Tibial artery (tissue), 4 donors: ENCODE measurements at regions not wholly inside any gene's neighbourhood (a gene's known extent, or its start where the extent isn't known, plus 50 kb on each side); places are given as distances from the start of the nearest gene placed in this dataset.

Source experiments
- DNase-seq, 2 donors: peaks; one replicate each; pipeline ENCODE4 v3.0.0-alpha.2; 2019
- H3K27ac ChIP-seq, 2 donors: fragments of 200-600 bp; sonication (generic) in 1 of 2; 1 replicate in 1 of 2; 2 replicates in 1 of 2; pipeline ENCODE4 v1.5.1; 2018 to 2019; ENCODE audit warnings: mild to moderate bottlenecking in 1 of 2
- H3K27me3 ChIP-seq, 2 donors: fragments of 200-600 bp; sonication (generic) in 1 of 2; one replicate each; pipeline versions ENCODE4 v1.5.1 to v1.6.0; 2016 to 2019
- H3K36me3 ChIP-seq, 3 donors: fragments of 200-600 bp; sonication (generic) in 2 of 3; one replicate each; pipeline ENCODE4 v1.5.1; 2016 to 2019; ENCODE audit warnings: mild to moderate bottlenecking in 2 of 3
- H3K4me1 ChIP-seq, 4 donors: fragments of 200-600 bp; sonication (generic) in 2 of 4; 1 replicate in 3 of 4; 2 replicates in 1 of 4; pipeline ENCODE4 v1.5.1; 2016 to 2019
- H3K4me3 ChIP-seq, 2 donors: fragments of 200-600 bp; sonication (generic) in 1 of 2; 1 replicate in 1 of 2; 2 replicates in 1 of 2; pipeline ENCODE4 v1.5.1; 2018 to 2019; ENCODE audit warnings: mild to moderate bottlenecking in 2 of 2
- H3K9me3 ChIP-seq, 3 donors: fragments of 200-600 bp; sonication (generic) in 1 of 3; one replicate each; pipeline ENCODE4 v1.5.1; 2016 to 2019
- intact Hi-C: fragments of 100-400 bp; cut with DNase I; formaldehyde crosslinking; loops from one replicate; pipeline ENCODE4 v1.15.0; 2023; ENCODE audit warnings: low total_unique reads
- TF ChIP-seq, protein P1 (sequence below), 2 experiments: fragments of 200-600 bp in 1 of 2; fragments of 450-650 bp in 1 of 2; IDR thresholded peaks; one replicate each; pipeline ENCODE4 v1.5.1; 2017 to 2019; ENCODE audit warnings: antibody characterized with exemption in 2 of 2, mild to moderate bottlenecking in 1 of 2, moderate library complexity in 1 of 2

DNA sequence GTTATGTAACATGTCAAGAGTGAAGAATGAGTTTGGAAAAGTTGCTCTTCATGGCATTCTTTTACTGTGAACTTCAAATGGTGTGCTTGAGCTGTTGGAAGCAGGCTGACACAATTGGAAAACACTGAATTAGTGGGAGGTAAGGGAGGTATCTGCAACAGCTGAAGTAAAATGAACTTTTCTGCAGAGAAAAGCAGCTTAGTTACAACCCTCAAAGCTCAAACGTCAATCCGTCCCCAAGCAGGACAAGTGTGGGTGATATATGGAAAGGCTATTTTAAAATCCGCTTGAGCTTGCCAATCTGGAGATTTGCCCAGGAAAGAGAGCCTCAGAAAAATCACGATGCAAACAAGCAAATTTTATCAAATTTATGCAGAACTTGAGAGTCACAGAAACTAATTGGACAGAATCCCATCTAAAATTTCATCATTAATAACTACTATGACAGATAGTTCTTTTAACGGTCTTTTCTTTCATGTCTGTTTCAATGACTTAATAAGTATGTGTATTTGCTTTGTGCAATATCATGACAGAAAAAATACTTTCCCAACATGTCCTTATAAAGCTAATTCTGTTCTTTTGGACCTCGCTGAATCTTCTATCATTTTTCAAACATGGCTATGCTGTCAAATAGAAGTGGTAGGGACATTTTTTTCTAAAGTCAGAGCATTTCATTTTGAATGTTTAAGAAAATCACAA is 266.6 kb upstream of the SLITRK3 start:
- Histone ChIP-seq H3K27me3 (no peaks in the 10 kb centered on the region), H3K4me1 (peaks cover 0 to 15% (median 0%) of the 10 kb centered on the region in 4 donors), H3K27ac (no peak overlapping the region), H3K9me3 (no peaks in the 10 kb centered on the region), H3K4me3 (peak overlapping the region in 1 of 2 donors; percentile 10), H3K36me3 (no peaks in the 10 kb centered on the region)
- no peak for DNase-seq
- intact Hi-C loops = no loop called here
- TF ChIP-seq, protein P1, sequence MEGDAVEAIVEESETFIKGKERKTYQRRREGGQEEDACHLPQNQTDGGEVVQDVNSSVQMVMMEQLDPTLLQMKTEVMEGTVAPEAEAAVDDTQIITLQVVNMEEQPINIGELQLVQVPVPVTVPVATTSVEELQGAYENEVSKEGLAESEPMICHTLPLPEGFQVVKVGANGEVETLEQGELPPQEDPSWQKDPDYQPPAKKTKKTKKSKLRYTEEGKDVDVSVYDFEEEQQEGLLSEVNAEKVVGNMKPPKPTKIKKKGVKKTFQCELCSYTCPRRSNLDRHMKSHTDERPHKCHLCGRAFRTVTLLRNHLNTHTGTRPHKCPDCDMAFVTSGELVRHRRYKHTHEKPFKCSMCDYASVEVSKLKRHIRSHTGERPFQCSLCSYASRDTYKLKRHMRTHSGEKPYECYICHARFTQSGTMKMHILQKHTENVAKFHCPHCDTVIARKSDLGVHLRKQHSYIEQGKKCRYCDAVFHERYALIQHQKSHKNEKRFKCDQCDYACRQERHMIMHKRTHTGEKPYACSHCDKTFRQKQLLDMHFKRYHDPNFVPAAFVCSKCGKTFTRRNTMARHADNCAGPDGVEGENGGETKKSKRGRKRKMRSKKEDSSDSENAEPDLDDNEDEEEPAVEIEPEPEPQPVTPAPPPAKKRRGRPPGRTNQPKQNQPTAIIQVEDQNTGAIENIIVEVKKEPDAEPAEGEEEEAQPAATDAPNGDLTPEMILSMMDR (IDR thresholded peaks at IDR 0.05) = no peak

DNA sequence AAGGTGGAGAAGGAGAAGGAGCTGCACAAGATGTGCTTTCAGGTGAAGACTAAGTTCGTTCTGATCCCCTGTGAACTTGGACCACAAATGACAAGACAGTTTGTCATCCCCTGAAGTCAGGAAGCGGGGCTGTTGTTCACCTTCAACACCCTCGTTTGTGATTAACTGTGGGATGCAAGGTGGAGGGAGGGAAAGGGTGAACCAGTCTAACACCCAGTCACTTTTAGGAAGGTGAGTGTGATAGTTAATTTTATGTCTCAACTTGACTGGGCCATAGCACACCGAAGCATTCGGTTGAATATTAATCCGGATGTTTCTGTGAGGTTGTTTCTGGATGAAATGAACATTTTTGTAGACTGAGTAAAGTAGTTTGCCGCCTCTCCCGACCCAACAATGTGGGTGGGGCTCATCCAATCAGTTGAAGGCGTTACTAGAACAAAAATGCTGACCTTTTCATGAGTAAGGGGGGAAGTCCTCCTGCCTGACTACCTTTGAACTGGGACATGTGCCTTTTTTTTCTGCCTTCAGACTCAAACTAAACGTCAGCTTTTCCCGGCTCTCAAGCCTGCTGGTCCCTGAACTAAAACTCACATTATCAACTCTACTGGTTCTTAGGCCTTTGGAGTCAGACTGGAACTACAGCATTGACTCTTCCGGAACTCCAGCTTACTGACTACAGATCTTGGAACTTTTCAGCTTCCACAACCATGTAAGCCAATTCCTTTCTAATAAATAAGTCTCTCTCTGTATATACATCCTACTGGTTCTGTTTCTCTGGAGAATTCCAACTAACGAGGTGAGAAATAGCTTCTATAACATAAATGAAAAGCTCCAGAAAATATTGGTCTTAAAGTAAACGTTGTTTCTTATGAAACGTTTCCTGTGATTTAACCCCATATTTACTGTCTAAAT is 264.0 kb upstream of the SLITRK3 start:
- Histone ChIP-seq H3K36me3 (no peaks in the 10 kb centered on the region), H3K27me3 (no peaks in the 10 kb centered on the region), H3K27ac (no peak overlapping the region), H3K4me1 (peaks cover 0 to 15% (median 0%) of the 10 kb centered on the region in 4 donors), H3K9me3 (no peaks in the 10 kb centered on the region), H3K4me3 (no peak overlapping the region)
- TF ChIP-seq, protein P1 (IDR thresholded peaks at IDR 0.05) = no peak
- intact Hi-C loops = no loop called here
- DNase-seq = no peak

DNA sequence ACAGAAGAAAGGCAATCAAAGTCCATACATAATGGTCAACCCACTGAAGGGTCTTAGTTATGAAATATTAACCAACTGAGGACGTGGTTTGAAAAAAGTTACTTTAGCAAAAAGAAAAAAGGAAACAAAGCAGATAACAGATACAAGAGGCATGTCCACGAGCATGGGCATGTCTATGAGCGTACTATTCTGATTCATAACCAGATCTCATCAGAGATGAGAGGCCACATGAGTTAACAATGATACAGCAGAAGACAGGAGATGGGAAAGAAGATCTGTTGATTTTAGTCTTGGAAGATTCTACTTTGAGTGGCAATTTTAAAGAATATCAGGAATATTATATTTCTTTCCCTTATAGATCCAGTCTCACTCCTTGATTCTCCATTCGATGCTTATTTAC is 262.9 kb upstream of the SLITRK3 start:
- H3K4me1 ChIP-seq = peaks cover 0 to 15% (median 0%) of the 10 kb centered on the region in 4 donors
- TF ChIP-seq, protein P1 (IDR thresholded peaks at IDR 0.05) = no peak
- H3K36me3 ChIP-seq = no peaks in the 10 kb centered on the region
- DNase-seq = no peak
- no peaks in the 10 kb centered on the region for H3K27me3 ChIP-seq
- no peak overlapping the region for H3K4me3 ChIP-seq
- no peak overlapping the region for H3K27ac ChIP-seq
- H3K9me3 ChIP-seq = no peaks in the 10 kb centered on the region
- intact Hi-C loops = no loop called here

DNA sequence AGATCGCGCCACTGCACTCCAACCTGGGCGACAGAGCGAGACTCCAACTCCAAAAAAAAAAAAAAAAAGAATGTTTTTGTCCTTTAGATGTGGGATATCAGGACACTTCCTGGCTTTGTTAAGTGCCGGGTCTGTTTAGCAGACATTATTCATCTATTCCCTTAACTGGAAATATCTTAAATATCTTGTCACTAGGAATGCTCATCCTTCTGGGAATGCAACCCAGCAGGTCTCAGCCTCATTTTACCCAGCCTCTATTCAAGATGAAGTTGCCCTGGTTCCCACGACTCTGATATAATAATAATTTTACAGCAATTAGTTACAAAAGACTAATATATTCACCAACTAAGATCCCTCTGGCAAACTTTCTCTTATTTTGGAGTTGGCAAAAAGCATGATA is 260.9 kb upstream of the SLITRK3 start:
- intact Hi-C loops = no loop called here
- Histone ChIP-seq H3K36me3 (no peaks in the 10 kb centered on the region), H3K27me3 (no peaks in the 10 kb centered on the region), H3K27ac (no peak overlapping the region), H3K4me3 (no peak overlapping the region), H3K4me1 (peaks cover 0 to 4% (median 0%) of the 10 kb centered on the region in 4 donors), H3K9me3 (no peaks in the 10 kb centered on the region)
- TF ChIP-seq, protein P1 (IDR thresholded peaks at IDR 0.05) = no peak
- no peak for DNase-seq

DNA sequence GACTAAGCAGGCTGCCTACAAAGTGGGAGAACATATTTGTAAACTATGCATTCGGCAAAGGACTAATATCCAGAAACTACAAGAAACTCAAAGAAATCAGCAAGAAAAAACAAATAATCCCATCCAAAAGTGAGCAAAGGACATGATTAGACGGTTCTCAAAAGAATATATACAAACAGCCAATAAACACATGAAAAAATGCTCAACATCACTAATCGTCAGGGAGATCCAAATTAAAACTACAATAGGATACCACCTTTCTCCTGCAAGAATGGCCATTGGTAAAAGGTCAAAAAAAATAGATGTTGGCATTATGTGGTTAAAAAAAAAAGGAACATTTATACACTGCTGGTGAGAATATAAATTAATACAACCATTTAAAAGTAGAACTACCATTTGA is 259.6 kb upstream of the SLITRK3 start:
- no peaks in the 10 kb centered on the region for H3K4me1 ChIP-seq
- no peaks in the 10 kb centered on the region for H3K36me3 ChIP-seq
- intact Hi-C loops = no loop called here

More for the DNA sequence above, 259.6 kb upstream of the SLITRK3 start:
- DNase-seq = no peak
- H3K27me3 ChIP-seq = no peaks in the 10 kb centered on the region
- TF ChIP-seq, protein P1 (IDR thresholded peaks at IDR 0.05) = no peak
- peaks cover 0 to 5% (median 0%) of the 10 kb centered on the region in 3 donors for H3K9me3 ChIP-seq
- no peak overlapping the region for H3K27ac ChIP-seq
- H3K4me3 ChIP-seq = no peak overlapping the region
